ENCODE measurements at regions not wholly inside any gene's neighbourhood (a gene's known extent, or its start where the extent isn't known, plus 50 kb on each side); places are given as distances from the start of the nearest gene placed in this dataset.
A peak's percentile ranks its signal among the peaks of the same experiment; 100 is the strongest.

DNA sequence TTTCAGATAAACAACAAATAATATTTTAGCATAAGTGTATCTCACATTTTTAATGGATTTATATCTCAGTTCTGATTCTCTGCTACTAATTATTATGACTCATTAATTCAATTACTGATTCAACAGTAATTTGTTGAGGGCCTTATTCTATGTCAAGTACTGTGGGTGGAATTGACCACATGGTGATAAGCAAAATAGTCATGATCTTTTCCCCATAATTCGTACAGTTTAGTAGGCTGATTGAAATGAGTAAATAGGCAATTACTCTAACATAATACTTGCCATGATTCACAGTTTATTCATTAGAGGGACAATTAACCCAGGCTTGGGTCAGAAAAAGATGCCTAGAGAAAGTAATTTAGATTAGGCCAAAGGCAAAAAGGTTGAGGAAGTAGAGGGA, 60.9 kb upstream of the SLC4A7 start:
- no peak for DNase-seq (ENCODE audit: low read depth in 1 of 2, low spot score in 1 of 2)
- no peaks in the 10 kb centered on the region for H3K27me3 ChIP-seq (ENCODE audit: insufficient read depth, poor library complexity, severe bottlenecking)
- TF ChIP-seq, protein P1, sequence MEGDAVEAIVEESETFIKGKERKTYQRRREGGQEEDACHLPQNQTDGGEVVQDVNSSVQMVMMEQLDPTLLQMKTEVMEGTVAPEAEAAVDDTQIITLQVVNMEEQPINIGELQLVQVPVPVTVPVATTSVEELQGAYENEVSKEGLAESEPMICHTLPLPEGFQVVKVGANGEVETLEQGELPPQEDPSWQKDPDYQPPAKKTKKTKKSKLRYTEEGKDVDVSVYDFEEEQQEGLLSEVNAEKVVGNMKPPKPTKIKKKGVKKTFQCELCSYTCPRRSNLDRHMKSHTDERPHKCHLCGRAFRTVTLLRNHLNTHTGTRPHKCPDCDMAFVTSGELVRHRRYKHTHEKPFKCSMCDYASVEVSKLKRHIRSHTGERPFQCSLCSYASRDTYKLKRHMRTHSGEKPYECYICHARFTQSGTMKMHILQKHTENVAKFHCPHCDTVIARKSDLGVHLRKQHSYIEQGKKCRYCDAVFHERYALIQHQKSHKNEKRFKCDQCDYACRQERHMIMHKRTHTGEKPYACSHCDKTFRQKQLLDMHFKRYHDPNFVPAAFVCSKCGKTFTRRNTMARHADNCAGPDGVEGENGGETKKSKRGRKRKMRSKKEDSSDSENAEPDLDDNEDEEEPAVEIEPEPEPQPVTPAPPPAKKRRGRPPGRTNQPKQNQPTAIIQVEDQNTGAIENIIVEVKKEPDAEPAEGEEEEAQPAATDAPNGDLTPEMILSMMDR (IDR thresholded peaks at IDR 0.05; ENCODE audit: insufficient read depth, low read length) = no peak
- TF ChIP-seq SPI1 (IDR thresholded peaks at IDR 0.05; ENCODE audit: borderline replicate concordance, low read depth) = no peak
- TF ChIP-seq, protein P2, sequence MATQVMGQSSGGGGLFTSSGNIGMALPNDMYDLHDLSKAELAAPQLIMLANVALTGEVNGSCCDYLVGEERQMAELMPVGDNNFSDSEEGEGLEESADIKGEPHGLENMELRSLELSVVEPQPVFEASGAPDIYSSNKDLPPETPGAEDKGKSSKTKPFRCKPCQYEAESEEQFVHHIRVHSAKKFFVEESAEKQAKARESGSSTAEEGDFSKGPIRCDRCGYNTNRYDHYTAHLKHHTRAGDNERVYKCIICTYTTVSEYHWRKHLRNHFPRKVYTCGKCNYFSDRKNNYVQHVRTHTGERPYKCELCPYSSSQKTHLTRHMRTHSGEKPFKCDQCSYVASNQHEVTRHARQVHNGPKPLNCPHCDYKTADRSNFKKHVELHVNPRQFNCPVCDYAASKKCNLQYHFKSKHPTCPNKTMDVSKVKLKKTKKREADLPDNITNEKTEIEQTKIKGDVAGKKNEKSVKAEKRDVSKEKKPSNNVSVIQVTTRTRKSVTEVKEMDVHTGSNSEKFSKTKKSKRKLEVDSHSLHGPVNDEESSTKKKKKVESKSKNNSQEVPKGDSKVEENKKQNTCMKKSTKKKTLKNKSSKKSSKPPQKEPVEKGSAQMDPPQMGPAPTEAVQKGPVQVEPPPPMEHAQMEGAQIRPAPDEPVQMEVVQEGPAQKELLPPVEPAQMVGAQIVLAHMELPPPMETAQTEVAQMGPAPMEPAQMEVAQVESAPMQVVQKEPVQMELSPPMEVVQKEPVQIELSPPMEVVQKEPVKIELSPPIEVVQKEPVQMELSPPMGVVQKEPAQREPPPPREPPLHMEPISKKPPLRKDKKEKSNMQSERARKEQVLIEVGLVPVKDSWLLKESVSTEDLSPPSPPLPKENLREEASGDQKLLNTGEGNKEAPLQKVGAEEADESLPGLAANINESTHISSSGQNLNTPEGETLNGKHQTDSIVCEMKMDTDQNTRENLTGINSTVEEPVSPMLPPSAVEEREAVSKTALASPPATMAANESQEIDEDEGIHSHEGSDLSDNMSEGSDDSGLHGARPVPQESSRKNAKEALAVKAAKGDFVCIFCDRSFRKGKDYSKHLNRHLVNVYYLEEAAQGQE (IDR thresholded peaks at IDR 0.05; ENCODE audit: insufficient replicate concordance, low read depth) = no peak
- no peak for TF ChIP-seq POLR2AphosphoS5 (IDR thresholded peaks at IDR 0.05; ENCODE audit: low read depth)
- TF ChIP-seq GABPA (IDR thresholded peaks at IDR 0.05; ENCODE audit: low read depth) = no peak
- no peak overlapping the region for H3K4me3 ChIP-seq (replicated peaks; ENCODE audit: insufficient read depth, low read length)
- H3K27ac ChIP-seq (replicated peaks) = no peak overlapping the region

DNA sequence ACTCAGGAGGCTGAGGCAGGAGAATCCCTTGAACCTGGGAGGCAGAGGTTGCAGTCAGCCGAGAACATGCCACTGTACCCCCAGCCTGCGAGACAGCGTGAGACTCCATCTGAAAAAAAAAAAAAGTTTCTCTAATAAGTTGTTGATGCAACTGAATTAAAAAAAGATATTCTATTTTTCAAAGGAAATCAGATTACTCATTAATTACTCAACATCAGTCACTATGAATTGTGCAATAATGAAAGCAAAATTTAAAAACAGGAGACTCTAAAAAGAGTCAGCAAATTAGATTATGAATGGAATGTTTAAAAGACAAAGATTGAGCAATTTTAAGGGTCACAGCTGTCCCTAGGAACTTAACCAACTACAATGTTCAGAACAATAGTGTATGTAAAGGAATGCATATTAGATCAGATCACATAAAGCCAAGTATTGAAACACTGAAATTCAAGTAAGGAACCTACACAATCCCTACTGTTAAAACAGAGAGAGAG, 60.2 kb upstream of the SLC4A7 start:
- TF ChIP-seq, protein P1 (IDR thresholded peaks at IDR 0.05; ENCODE audit: insufficient read depth, low read length) = no peak
- TF ChIP-seq, protein P2 (IDR thresholded peaks at IDR 0.05; ENCODE audit: insufficient replicate concordance, low read depth) = no peak
- TF ChIP-seq GABPA (IDR thresholded peaks at IDR 0.05; ENCODE audit: low read depth) (no peak), SPI1 (IDR thresholded peaks at IDR 0.05; ENCODE audit: borderline replicate concordance, low read depth) (no peak), POLR2AphosphoS5 (IDR thresholded peaks at IDR 0.05; ENCODE audit: low read depth) (no peak)
- Histone ChIP-seq H3K27ac (replicated peaks) (no peak overlapping the region), H3K4me3 (replicated peaks; ENCODE audit: insufficient read depth, low read length) (no peak overlapping the region), H3K27me3 (ENCODE audit: insufficient read depth, poor library complexity, severe bottlenecking) (no peaks in the 10 kb centered on the region)
- DNase-seq (ENCODE audit: low read depth in 1 of 2, low spot score in 1 of 2) = peak in 1 of 2 experiments; percentile 61

DNA sequence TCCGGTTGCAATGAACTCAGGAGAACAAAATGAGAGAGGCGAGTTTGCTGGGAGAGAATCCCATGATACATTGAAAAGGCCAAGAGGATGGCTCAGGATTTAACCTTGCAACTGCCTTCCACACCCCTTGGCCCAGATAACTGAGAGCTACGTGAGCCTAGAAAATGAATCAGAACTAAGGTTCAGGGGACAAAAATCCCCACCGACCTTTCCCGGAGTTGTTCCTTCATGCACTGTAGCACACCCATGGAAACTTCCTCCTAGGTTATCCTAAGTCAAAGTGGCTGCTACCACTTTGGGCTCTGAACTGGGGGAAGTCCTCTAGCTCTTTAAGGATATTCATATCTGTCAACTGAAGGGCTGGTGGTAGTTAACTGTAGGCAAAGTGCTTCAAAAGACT, 58.3 kb upstream of the SLC4A7 start:
- H3K27me3 ChIP-seq (ENCODE audit: insufficient read depth, poor library complexity, severe bottlenecking) = no peaks in the 10 kb centered on the region
- no peak for DNase-seq (ENCODE audit: low read depth in 1 of 2, low spot score in 1 of 2)
- TF ChIP-seq POLR2AphosphoS5 (IDR thresholded peaks at IDR 0.05; ENCODE audit: low read depth) (no peak), SPI1 (IDR thresholded peaks at IDR 0.05; ENCODE audit: borderline replicate concordance, low read depth) (no peak), GABPA (IDR thresholded peaks at IDR 0.05; ENCODE audit: low read depth) (no peak)
- TF ChIP-seq, protein P2 (IDR thresholded peaks at IDR 0.05; ENCODE audit: insufficient replicate concordance, low read depth) = no peak
- TF ChIP-seq, protein P1 (IDR thresholded peaks at IDR 0.05; ENCODE audit: insufficient read depth, low read length) = no peak
- no peak overlapping the region for H3K27ac ChIP-seq (replicated peaks)
- no peak overlapping the region for H3K4me3 ChIP-seq (replicated peaks; ENCODE audit: insufficient read depth, low read length)
